B cell (primary cell): ENCODE measurements at regions not wholly inside any gene's neighbourhood (a gene's known extent, or its start where the extent isn't known, plus 50 kb on each side); places are given as distances from the start of the nearest gene placed in this dataset.

Experiments used
- ATAC-seq: fragments of 200-7000 bp; cut with Tn5 transposase; one replicate; pipeline ENCODE4 v1.10.0; 2021; ENCODE audit warnings: low read depth, mild to moderate bottlenecking, moderate number of reproducible peaks, moderate library complexity
- CTCF ChIA-PET: fragments of 350-600 bp; sonication (Branson Sonifier 250); formaldehyde crosslinking; loops from one replicate; lab custom pipeline; 2021; ENCODE audit warnings: antibody characterized with exemption, inconsistent platforms; lab: Charles Lee
- POLR2A ChIA-PET: fragments of 350-600 bp; sonication (Branson Sonifier 250); formaldehyde crosslinking; loops from one replicate; lab custom pipeline; 2021; ENCODE audit warnings: antibody characterized with exemption; lab: Charles Lee
- DNase-seq: peaks from one replicate; pipeline ENCODE4 v3.0.0; 2013
- H2AFZ ChIP-seq: 2 replicates; pipeline ENCODE4 v1.6.1; 2012; ENCODE audit warnings: mild to moderate bottlenecking, low read depth, low read length; ENCODE audit not compliant: insufficient read depth, poor library complexity, severe bottlenecking
- H3K27ac ChIP-seq, 2 donors: 1 replicate in 1 of 2; 2 replicates in 1 of 2; pipeline ENCODE4 v1.5.1; 2012 to 2013; ENCODE audit warnings: low read length in 2 of 2, mild to moderate bottlenecking in 2 of 2, moderate library complexity in 1 of 2
- H3K27me3 ChIP-seq, 4 experiments: fragments of 200-600 bp in 1 of 4; sonication (generic) in 1 of 4; replicated peaks in 1 of 4; 1 replicate in 2 of 4; 2 replicates in 2 of 4; pipeline versions ENCODE4 v1.6.1 to v1.7.0; 2013 to 2016; ENCODE audit warnings: low read length in 3 of 4, mild to moderate bottlenecking in 2 of 4, mixed read lengths in 1 of 4, moderate library complexity in 1 of 4; ENCODE audit not compliant: insufficient read depth in 4 of 4, control insufficient read depth in 3 of 4; ENCODE audit errors: control extremely low read depth in 1 of 4
- H3K36me3 ChIP-seq, 2 experiments: replicated peaks in 1 of 2; 1 replicate in 1 of 2; 2 replicates in 1 of 2; pipeline versions ENCODE4 v1.6.1 to v1.7.1; 2013; ENCODE audit warnings: low read length in 1 of 2; ENCODE audit not compliant: insufficient read depth in 2 of 2, control insufficient read depth in 1 of 2; ENCODE audit errors: control extremely low read depth in 1 of 2, extremely low read depth in 1 of 2
- H3K4me1 ChIP-seq, 2 donors: fragments of 200-600 bp in 1 of 2; sonication (generic) in 1 of 2; 1 replicate in 1 of 2; 2 replicates in 1 of 2; pipeline versions ENCODE4 v1.5.1 to v1.6.1; 2013 to 2017; ENCODE audit warnings: low read length in 2 of 2; ENCODE audit not compliant: control insufficient read depth in 2 of 2, insufficient read depth in 2 of 2
- H3K4me2 ChIP-seq: replicated peaks from 2 replicates; pipeline ENCODE3; 2012; ENCODE audit warnings: mild to moderate bottlenecking, low read depth, low read length; ENCODE audit not compliant: poor library complexity, severe bottlenecking
- H3K4me3 ChIP-seq, 5 experiments: fragments of 200-600 bp in 1 of 5; sonication (generic) in 1 of 5; 1 replicate in 3 of 5; 2 replicates in 2 of 5; pipeline versions ENCODE4 v1.5.1 to v1.7.0; 2011 to 2016; ENCODE audit warnings: low read length in 4 of 5, mild to moderate bottlenecking in 4 of 5, low read depth in 2 of 5, control low read depth in 1 of 5, moderate library complexity in 1 of 5; ENCODE audit not compliant: insufficient read depth in 1 of 5; ENCODE audit errors: control extremely low read depth in 1 of 5, extremely low read depth in 1 of 5
- H3K79me2 ChIP-seq: fragments of 200-600 bp; sonication (generic); one replicate; pipeline ENCODE4 v1.6.0; 2016; ENCODE audit warnings: low read length; ENCODE audit not compliant: control insufficient read depth, insufficient read depth
- H3K9ac ChIP-seq: fragments of 200-600 bp; sonication (generic); 2 replicates; pipeline ENCODE4 v1.6.1; 2017; ENCODE audit warnings: mild to moderate bottlenecking, low read length, moderate library complexity
- H3K9me3 ChIP-seq, 3 donors: one replicate each; pipeline versions ENCODE4 v1.6.1 to v1.7.1; 2013; ENCODE audit warnings: low read length in 2 of 3; ENCODE audit not compliant: control insufficient read depth in 2 of 3, insufficient read depth in 1 of 3; ENCODE audit errors: control extremely low read depth in 1 of 3
- H4K20me1 ChIP-seq: 2 replicates; pipeline ENCODE4 v1.6.0; 2012; ENCODE audit warnings: mild to moderate bottlenecking, low read length; ENCODE audit not compliant: insufficient read depth, control insufficient read depth, poor library complexity, severe bottlenecking
- H3K27ac Mint-ChIP-seq: one replicate; pipeline ENCODE4 v1.8.0; 2021; ENCODE audit warnings: mixed read lengths
- H3K27me3 Mint-ChIP-seq: one replicate; pipeline ENCODE4 v1.8.0; 2021; ENCODE audit warnings: mixed read lengths
- H3K4me1 Mint-ChIP-seq: one replicate; pipeline ENCODE4 v1.8.0; 2021; ENCODE audit warnings: mixed read lengths
- H3K4me3 Mint-ChIP-seq: one replicate; pipeline ENCODE4 v1.8.0; 2021; ENCODE audit warnings: mixed read lengths
- H3K9me3 Mint-ChIP-seq: one replicate; pipeline ENCODE4 v1.8.0; 2022; ENCODE audit warnings: mixed read lengths; ENCODE audit not compliant: insufficient read depth
- EZH2 ChIP-seq: IDR thresholded peaks from 2 replicates; pipeline ENCODE4 v1.6.1; 2012; ENCODE audit warnings: borderline replicate concordance, low read depth, mild to moderate bottlenecking, moderate library complexity, low read length; ENCODE audit not compliant: insufficient read depth, poor library complexity, severe bottlenecking
- WGBS: methylation state at CpG from one replicate; pipeline ENCODE4 v1.1.5; 2013; ENCODE audit warnings: missing lambda C conversion rate; ENCODE audit not compliant: insufficient coverage; 5-methylcytosine and 5-hydroxymethylcytosine counted together
- intact Hi-C: fragments of 100-400 bp; cut with micrococcal nuclease; formaldehyde crosslinking; loops from one replicate; pipeline ENCODE4 v1.10.0; 2022
- TF ChIP-seq, protein P1 (sequence below): fragments of 200-600 bp; IDR thresholded peaks from one replicate; pipeline ENCODE4 v1.8.0; 2022; ENCODE audit warnings: antibody characterized with exemption, mild to moderate bottlenecking

DNA sequence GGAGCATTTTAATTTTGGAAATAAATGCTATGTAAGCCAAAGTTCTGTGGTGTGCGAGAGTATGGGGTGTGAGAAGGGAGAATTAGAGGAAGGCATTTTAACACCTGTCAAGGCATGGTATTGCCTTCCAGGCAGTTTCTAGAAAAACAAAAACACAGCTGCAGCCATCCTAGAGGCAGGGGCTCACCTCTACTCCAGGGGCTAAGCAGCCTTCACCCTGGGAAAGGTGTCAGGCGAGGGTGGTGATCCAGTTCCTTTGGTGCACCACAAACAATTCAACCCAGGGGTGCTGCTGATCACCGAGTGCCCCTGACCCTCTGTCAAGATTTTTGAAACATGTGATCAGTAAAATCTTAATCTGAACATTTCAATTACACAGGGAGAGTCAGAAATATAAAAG lies 59.2 kb upstream of the GPR26 start:
- Histone ChIP-seq H3K27me3 (peaks cover 0 to 9% (median 7%) of the 10 kb centered on the region in 4 experiments), H3K36me3 (no peaks in the 10 kb centered on the region), H3K9me3 (peaks cover 0 to 3% (median 0%) of the 10 kb centered on the region in 3 donors), H3K79me2 (no peaks in the 10 kb centered on the region), H3K9ac (no peak overlapping the region), H2AFZ (no peak overlapping the region), H4K20me1 (no peaks in the 10 kb centered on the region), H3K4me1 (no peaks in the 10 kb centered on the region), H3K4me2 (no peak overlapping the region), H3K27ac (no peak overlapping the region), H3K4me3 (no peak overlapping the region)
- Mint-ChIP-seq H3K4me3 (no peak overlapping the region), H3K27me3 (peaks cover 36% of the 10 kb centered on the region), H3K27ac (no peak overlapping the region), H3K9me3 (peaks cover 2% of the 10 kb centered on the region), H3K4me1 (no peaks in the 10 kb centered on the region)
- ATAC-seq: no peak
- TF ChIP-seq, protein P1, sequence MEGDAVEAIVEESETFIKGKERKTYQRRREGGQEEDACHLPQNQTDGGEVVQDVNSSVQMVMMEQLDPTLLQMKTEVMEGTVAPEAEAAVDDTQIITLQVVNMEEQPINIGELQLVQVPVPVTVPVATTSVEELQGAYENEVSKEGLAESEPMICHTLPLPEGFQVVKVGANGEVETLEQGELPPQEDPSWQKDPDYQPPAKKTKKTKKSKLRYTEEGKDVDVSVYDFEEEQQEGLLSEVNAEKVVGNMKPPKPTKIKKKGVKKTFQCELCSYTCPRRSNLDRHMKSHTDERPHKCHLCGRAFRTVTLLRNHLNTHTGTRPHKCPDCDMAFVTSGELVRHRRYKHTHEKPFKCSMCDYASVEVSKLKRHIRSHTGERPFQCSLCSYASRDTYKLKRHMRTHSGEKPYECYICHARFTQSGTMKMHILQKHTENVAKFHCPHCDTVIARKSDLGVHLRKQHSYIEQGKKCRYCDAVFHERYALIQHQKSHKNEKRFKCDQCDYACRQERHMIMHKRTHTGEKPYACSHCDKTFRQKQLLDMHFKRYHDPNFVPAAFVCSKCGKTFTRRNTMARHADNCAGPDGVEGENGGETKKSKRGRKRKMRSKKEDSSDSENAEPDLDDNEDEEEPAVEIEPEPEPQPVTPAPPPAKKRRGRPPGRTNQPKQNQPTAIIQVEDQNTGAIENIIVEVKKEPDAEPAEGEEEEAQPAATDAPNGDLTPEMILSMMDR: no peak
- no peak for TF ChIP-seq EZH2
- no peak for DNase-seq
- intact Hi-C loops: no loop called here
- POLR2A ChIA-PET: no interaction called here
- CTCF ChIA-PET: no interaction called here
- no CpG with 5 or more reads among the region's 3 CpGs for WGBS

DNA sequence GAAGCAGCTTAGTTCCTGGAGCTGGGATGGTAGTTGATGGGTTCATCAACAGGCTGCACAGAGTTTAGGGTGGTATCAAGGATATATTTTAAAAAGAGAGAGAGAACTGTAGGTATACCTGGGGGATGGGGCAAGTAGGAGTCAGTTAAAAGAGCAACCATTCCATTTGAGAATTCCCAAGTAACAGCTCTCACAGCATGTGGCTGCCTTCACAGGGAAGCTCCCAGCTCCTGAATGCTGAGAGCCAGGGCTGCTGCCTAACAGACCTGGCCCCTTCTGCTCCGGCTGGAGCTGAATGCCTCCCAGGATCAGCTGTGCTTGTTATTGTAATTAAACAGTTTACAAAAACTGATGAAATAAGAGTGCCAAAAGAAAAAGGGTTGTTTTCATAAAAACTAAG lies 58.8 kb upstream of the GPR26 start:
- no peak overlapping the region for H3K4me3 Mint-ChIP-seq
- no peak for DNase-seq
- H3K9me3 Mint-ChIP-seq: peaks cover 2% of the 10 kb centered on the region

More for the DNA sequence above, 58.8 kb upstream of the GPR26 start:
- H3K9me3 ChIP-seq: peaks cover 0 to 5% (median 0%) of the 10 kb centered on the region in 3 donors
- Mint-ChIP-seq H3K27ac (no peak overlapping the region), H3K4me1 (no peaks in the 10 kb centered on the region), H3K27me3 (peaks cover 36% of the 10 kb centered on the region)
- ATAC-seq: no peak
- H3K4me3 ChIP-seq: no peak overlapping the region
- H3K27me3 ChIP-seq: peaks cover 0 to 9% (median 7%) of the 10 kb centered on the region in 4 experiments
- no peaks in the 10 kb centered on the region for H3K79me2 ChIP-seq
- H2AFZ ChIP-seq: no peak overlapping the region
- no peak overlapping the region for H3K4me2 ChIP-seq
- CTCF ChIA-PET: no interaction called here
- intact Hi-C loops: no loop called here
- no peak for TF ChIP-seq EZH2
- TF ChIP-seq, protein P1: no peak
- H3K36me3 ChIP-seq: no peaks in the 10 kb centered on the region
- POLR2A ChIA-PET: no interaction called here
- no peaks in the 10 kb centered on the region for H3K4me1 ChIP-seq
- no peak overlapping the region for H3K9ac ChIP-seq
- no peaks in the 10 kb centered on the region for H4K20me1 ChIP-seq
- 0% methylated on average over 1 of the region's 1 CpG for WGBS
- H3K27ac ChIP-seq: no peak overlapping the region
